ENCODE measurements at regions not wholly inside any gene's neighbourhood (a gene's known extent, or its start where the extent isn't known, plus 50 kb on each side); places are given as distances from the start of the nearest gene placed in this dataset.

GRCh38 chr2:193808877-193809276 is 1614.1 kb upstream of the TMEFF2 start:
- no peaks in the 10 kb centered on the region for H3K27me3 ChIP-seq (ENCODE audit: control insufficient read depth, insufficient read depth, low read length)
- H3K9me3 ChIP-seq (ENCODE audit: control insufficient read depth, insufficient read depth, low read length) = no peaks in the 10 kb centered on the region
- no peaks in the 10 kb centered on the region for H3K36me3 ChIP-seq (ENCODE audit: control insufficient read depth, insufficient read depth, low read length)
- H3K4me1 ChIP-seq (ENCODE audit: control insufficient read depth, insufficient read depth, low read length) = no peaks in the 10 kb centered on the region
- DNase-seq (ENCODE audit: low read depth, low spot score) = no peak
- no CpG with 5 or more reads among the region's 1 CpG for WGBS (ENCODE audit: insufficient coverage, insufficient read length)
- no peak overlapping the region for H3K27ac ChIP-seq (ENCODE audit: low read length)
- no peak overlapping the region for H3K4me3 ChIP-seq (ENCODE audit: low read length)

- no CpG with 5 or more reads among the region's 6 CpGs for WGBS (ENCODE audit: insufficient coverage, insufficient read length)
- H3K36me3 ChIP-seq (ENCODE audit: control insufficient read depth, insufficient read depth, low read length) = no peaks in the 10 kb centered on the region
- no peak overlapping the region for H3K4me3 ChIP-seq (ENCODE audit: low read length)
- H3K9me3 ChIP-seq (ENCODE audit: control insufficient read depth, insufficient read depth, low read length) = no peaks in the 10 kb centered on the region
- no peaks in the 10 kb centered on the region for H3K27me3 ChIP-seq (ENCODE audit: control insufficient read depth, insufficient read depth, low read length)
- no peaks in the 10 kb centered on the region for H3K4me1 ChIP-seq (ENCODE audit: control insufficient read depth, insufficient read depth, low read length)
- no peak overlapping the region for H3K27ac ChIP-seq (ENCODE audit: low read length)
- DNase-seq (ENCODE audit: low read depth, low spot score) = no peak
Measured at GRCh38 chr2:193806088-193806774, 1611.5 kb upstream of the TMEFF2 start.

GRCh38 chr2:193796847-193797246 is 1602.1 kb upstream of the TMEFF2 start:
- no peak for DNase-seq (ENCODE audit: low read depth, low spot score)
- no CpG with 5 or more reads among the region's 1 CpG for WGBS (ENCODE audit: insufficient coverage, insufficient read length)
- Histone ChIP-seq H3K4me1 (ENCODE audit: control insufficient read depth, insufficient read depth, low read length) (no peaks in the 10 kb centered on the region), H3K27me3 (ENCODE audit: control insufficient read depth, insufficient read depth, low read length) (no peaks in the 10 kb centered on the region), H3K9me3 (ENCODE audit: control insufficient read depth, insufficient read depth, low read length) (no peaks in the 10 kb centered on the region), H3K36me3 (ENCODE audit: control insufficient read depth, insufficient read depth, low read length) (no peaks in the 10 kb centered on the region), H3K4me3 (ENCODE audit: low read length) (no peak overlapping the region), H3K27ac (ENCODE audit: low read length) (no peak overlapping the region)

- Histone ChIP-seq H3K27ac (ENCODE audit: low read length) (no peak overlapping the region), H3K4me3 (ENCODE audit: low read length) (no peak overlapping the region), H3K27me3 (ENCODE audit: control insufficient read depth, insufficient read depth, low read length) (no peaks in the 10 kb centered on the region), H3K36me3 (ENCODE audit: control insufficient read depth, insufficient read depth, low read length) (no peaks in the 10 kb centered on the region), H3K4me1 (ENCODE audit: control insufficient read depth, insufficient read depth, low read length) (no peaks in the 10 kb centered on the region), H3K9me3 (ENCODE audit: control insufficient read depth, insufficient read depth, low read length) (no peaks in the 10 kb centered on the region)
- no CpG with 5 or more reads among the region's 6 CpGs for WGBS (ENCODE audit: insufficient coverage, insufficient read length)
- no peak for DNase-seq (ENCODE audit: low read depth, low spot score)
Measured at GRCh38 chr2:193793914-193794313, 1599.2 kb upstream of the TMEFF2 start.

- no peak overlapping the region for H3K27ac ChIP-seq (ENCODE audit: low read length)
- no peaks in the 10 kb centered on the region for H3K4me1 ChIP-seq (ENCODE audit: control insufficient read depth, insufficient read depth, low read length)
- no peak for DNase-seq (ENCODE audit: low read depth, low spot score)
- H3K27me3 ChIP-seq (ENCODE audit: control insufficient read depth, insufficient read depth, low read length) = no peaks in the 10 kb centered on the region
- WGBS (ENCODE audit: insufficient coverage, insufficient read length) = no CpG with 5 or more reads among the region's 2 CpGs
- H3K36me3 ChIP-seq (ENCODE audit: control insufficient read depth, insufficient read depth, low read length) = no peaks in the 10 kb centered on the region
- H3K9me3 ChIP-seq (ENCODE audit: control insufficient read depth, insufficient read depth, low read length) = no peaks in the 10 kb centered on the region
- no peak overlapping the region for H3K4me3 ChIP-seq (ENCODE audit: low read length)
Measured at GRCh38 chr2:193783681-193784080, 1588.9 kb upstream of the TMEFF2 start.

GRCh38 chr2:193778293-193778692 is 1583.6 kb upstream of the TMEFF2 start:
- Histone ChIP-seq H3K4me3 (ENCODE audit: low read length) (no peak overlapping the region), H3K4me1 (ENCODE audit: control insufficient read depth, insufficient read depth, low read length) (no peaks in the 10 kb centered on the region), H3K27me3 (ENCODE audit: control insufficient read depth, insufficient read depth, low read length) (no peaks in the 10 kb centered on the region), H3K36me3 (ENCODE audit: control insufficient read depth, insufficient read depth, low read length) (no peaks in the 10 kb centered on the region), H3K27ac (ENCODE audit: low read length) (no peak overlapping the region), H3K9me3 (ENCODE audit: control insufficient read depth, insufficient read depth, low read length) (no peaks in the 10 kb centered on the region)
- no peak for DNase-seq (ENCODE audit: low read depth, low spot score)
- WGBS (ENCODE audit: insufficient coverage, insufficient read length) = no CpG with 5 or more reads among the region's 4 CpGs

GRCh38 chr2:193776988-193777387 is 1582.3 kb upstream of the TMEFF2 start:
- H3K4me1 ChIP-seq (ENCODE audit: control insufficient read depth, insufficient read depth, low read length) = no peaks in the 10 kb centered on the region
- no peaks in the 10 kb centered on the region for H3K36me3 ChIP-seq (ENCODE audit: control insufficient read depth, insufficient read depth, low read length)
- no peak for DNase-seq (ENCODE audit: low read depth, low spot score)
- no peak overlapping the region for H3K4me3 ChIP-seq (ENCODE audit: low read length)
- H3K27me3 ChIP-seq (ENCODE audit: control insufficient read depth, insufficient read depth, low read length) = no peaks in the 10 kb centered on the region
- no peaks in the 10 kb centered on the region for H3K9me3 ChIP-seq (ENCODE audit: control insufficient read depth, insufficient read depth, low read length)
- no peak overlapping the region for H3K27ac ChIP-seq (ENCODE audit: low read length)
- WGBS (ENCODE audit: insufficient coverage, insufficient read length) = no CpG with 5 or more reads among the region's 1 CpG

- WGBS (ENCODE audit: insufficient coverage, insufficient read length) = no CpG with 5 or more reads among the region's 2 CpGs
- Histone ChIP-seq H3K36me3 (ENCODE audit: control insufficient read depth, insufficient read depth, low read length) (no peaks in the 10 kb centered on the region), H3K4me3 (ENCODE audit: low read length) (no peak overlapping the region), H3K27me3 (ENCODE audit: control insufficient read depth, insufficient read depth, low read length) (no peaks in the 10 kb centered on the region), H3K4me1 (ENCODE audit: control insufficient read depth, insufficient read depth, low read length) (no peaks in the 10 kb centered on the region), H3K27ac (ENCODE audit: low read length) (no peak overlapping the region), H3K9me3 (ENCODE audit: control insufficient read depth, insufficient read depth, low read length) (no peaks in the 10 kb centered on the region)
- DNase-seq (ENCODE audit: low read depth, low spot score) = no peak
Measured at GRCh38 chr2:193774166-193774565, 1579.4 kb upstream of the TMEFF2 start.

- H3K27me3 ChIP-seq (ENCODE audit: control insufficient read depth, insufficient read depth, low read length) = no peaks in the 10 kb centered on the region
- H3K4me1 ChIP-seq (ENCODE audit: control insufficient read depth, insufficient read depth, low read length) = no peaks in the 10 kb centered on the region
- DNase-seq (ENCODE audit: low read depth, low spot score) = no peak
- no CpG with 5 or more reads among the region's 2 CpGs for WGBS (ENCODE audit: insufficient coverage, insufficient read length)
- no peaks in the 10 kb centered on the region for H3K9me3 ChIP-seq (ENCODE audit: control insufficient read depth, insufficient read depth, low read length)
- H3K36me3 ChIP-seq (ENCODE audit: control insufficient read depth, insufficient read depth, low read length) = no peaks in the 10 kb centered on the region
- no peak overlapping the region for H3K27ac ChIP-seq (ENCODE audit: low read length)
- H3K4me3 ChIP-seq (ENCODE audit: low read length) = no peak overlapping the region
Measured at GRCh38 chr2:193751299-193751698, 1556.6 kb upstream of the TMEFF2 start.

- H3K27me3 ChIP-seq (ENCODE audit: control insufficient read depth, insufficient read depth, low read length) = no peaks in the 10 kb centered on the region
- H3K9me3 ChIP-seq (ENCODE audit: control insufficient read depth, insufficient read depth, low read length) = no peaks in the 10 kb centered on the region
- WGBS (ENCODE audit: insufficient coverage, insufficient read length) = no CpG with 5 or more reads among the region's 2 CpGs
- no peaks in the 10 kb centered on the region for H3K4me1 ChIP-seq (ENCODE audit: control insufficient read depth, insufficient read depth, low read length)
- no peak overlapping the region for H3K27ac ChIP-seq (ENCODE audit: low read length)
- no peak for DNase-seq (ENCODE audit: low read depth, low spot score)
- no peak overlapping the region for H3K4me3 ChIP-seq (ENCODE audit: low read length)
- H3K36me3 ChIP-seq (ENCODE audit: control insufficient read depth, insufficient read depth, low read length) = no peaks in the 10 kb centered on the region
Measured at GRCh38 chr2:193749485-193749884, 1554.8 kb upstream of the TMEFF2 start.

- H3K27ac ChIP-seq (ENCODE audit: low read length) = no peak overlapping the region
- H3K36me3 ChIP-seq (ENCODE audit: control insufficient read depth, insufficient read depth, low read length) = no peaks in the 10 kb centered on the region
- no peaks in the 10 kb centered on the region for H3K9me3 ChIP-seq (ENCODE audit: control insufficient read depth, insufficient read depth, low read length)
- H3K4me1 ChIP-seq (ENCODE audit: control insufficient read depth, insufficient read depth, low read length) = no peaks in the 10 kb centered on the region
- no peak overlapping the region for H3K4me3 ChIP-seq (ENCODE audit: low read length)
- no CpG with 5 or more reads among the region's 4 CpGs for WGBS (ENCODE audit: insufficient coverage, insufficient read length)
- no peaks in the 10 kb centered on the region for H3K27me3 ChIP-seq (ENCODE audit: control insufficient read depth, insufficient read depth, low read length)
- DNase-seq (ENCODE audit: low read depth, low spot score) = no peak
Measured at GRCh38 chr2:193743089-193743488, 1548.4 kb upstream of the TMEFF2 start.

Data from iPS DF 6.9 (cell line).